ENCODE measurements at regions not wholly inside any gene's neighbourhood (a gene's known extent, or its start where the extent isn't known, plus 50 kb on each side); places are given as distances from the start of the nearest gene placed in this dataset.

DNA sequence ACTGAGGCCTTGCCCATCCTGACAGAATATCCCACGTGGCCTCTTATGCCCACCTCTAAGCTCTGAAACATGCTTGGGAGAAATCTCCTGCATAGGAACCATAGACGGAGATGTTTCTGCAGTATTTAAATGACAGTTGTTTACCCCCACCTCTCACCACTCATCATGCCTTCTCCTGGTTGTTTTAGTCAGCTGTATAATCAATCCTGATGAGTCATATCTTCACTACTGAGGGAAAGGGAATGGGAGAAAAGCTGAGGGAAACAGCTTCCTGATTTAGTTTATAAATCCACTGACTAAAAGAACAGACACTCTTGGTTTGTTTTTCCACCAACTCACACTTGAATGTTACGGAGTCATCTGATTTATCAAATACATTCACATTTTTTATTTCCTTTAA lies 113.2 kb upstream of the TENT5A start:
- Histone ChIP-seq H3K4me2 (no peak overlapping the region), H3K36me3 (no peaks in the 10 kb centered on the region), H3K27ac (no peak overlapping the region), H3K9me3 (replicated peaks in 1 of 11) (no peaks in the 10 kb centered on the region), H4K20me1 (no peaks in the 10 kb centered on the region), H3K9ac (no peak overlapping the region), H3K4me1 (no peaks in the 10 kb centered on the region), H3K4me3 (no peak overlapping the region), H3K27me3 (no peaks in the 10 kb centered on the region)
- TF ChIP-seq Cebpa-rat (IDR thresholded peaks at IDR 0.05) = no peak

DNA sequence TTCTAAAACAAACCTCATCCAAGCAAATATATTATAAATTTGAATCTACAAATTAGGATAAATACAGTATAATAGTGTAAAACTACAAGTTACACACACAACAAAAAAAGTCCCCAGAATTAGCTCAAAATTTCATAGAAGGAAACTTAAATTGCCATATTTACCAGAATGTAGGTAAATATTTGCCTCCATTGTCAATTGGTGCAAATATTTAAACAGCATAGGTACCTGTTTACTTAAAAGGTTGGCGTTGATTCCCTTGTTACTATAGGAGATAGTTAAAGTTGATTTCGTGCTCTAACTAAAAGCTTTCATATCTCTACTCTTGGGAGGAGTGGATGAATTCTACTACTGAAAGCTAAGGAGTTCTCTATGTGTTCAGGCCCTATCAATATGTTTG lies 111.6 kb upstream of the TENT5A start:
- no peak overlapping the region for H3K27ac ChIP-seq
- H4K20me1 ChIP-seq = no peaks in the 10 kb centered on the region
- H3K4me2 ChIP-seq = no peak overlapping the region
- no peak overlapping the region for H3K9ac ChIP-seq
- no peaks in the 10 kb centered on the region for H3K36me3 ChIP-seq
- H3K4me3 ChIP-seq = no peak overlapping the region
- H3K27me3 ChIP-seq = no peaks in the 10 kb centered on the region
- no peaks in the 10 kb centered on the region for H3K9me3 ChIP-seq (replicated peaks in 1 of 11)
- TF ChIP-seq Cebpa-rat (IDR thresholded peaks at IDR 0.05) = no peak
- H3K4me1 ChIP-seq = 0 out of 20 replicates have a peak, but pooled peaks cover 0 to 3% (median 0%) of the 10 kb centered on the region in 10 experiments

DNA sequence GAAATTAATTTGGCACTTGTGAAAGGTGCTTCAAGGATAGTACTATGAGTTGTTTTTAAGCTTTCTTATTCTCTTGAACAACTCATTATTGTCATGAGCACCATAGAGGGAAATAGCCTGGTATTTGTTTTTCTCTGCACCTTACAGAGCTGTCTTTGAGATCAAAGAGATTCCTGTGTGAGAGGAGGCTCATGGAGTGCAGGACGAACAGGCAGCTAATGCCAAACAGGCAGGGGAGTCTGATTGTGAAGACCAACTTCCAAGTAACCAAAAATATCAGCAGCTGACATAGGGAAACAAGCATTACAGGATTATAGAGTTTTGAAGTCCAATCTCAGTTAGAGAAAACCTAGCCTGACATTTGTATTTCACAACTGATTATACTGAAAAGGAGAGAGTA lies 110.6 kb upstream of the TENT5A start:
- 0 out of 20 replicates have a peak, but pooled peaks cover 0 to 3% (median 0%) of the 10 kb centered on the region in 10 experiments for H3K4me1 ChIP-seq
- H3K4me3 ChIP-seq = no peak overlapping the region
- H3K9me3 ChIP-seq (replicated peaks in 1 of 11) = no peaks in the 10 kb centered on the region
- H3K4me2 ChIP-seq = no peak overlapping the region
- H4K20me1 ChIP-seq = no peaks in the 10 kb centered on the region
- no peak overlapping the region for H3K9ac ChIP-seq
- H3K27ac ChIP-seq = no peak overlapping the region
- H3K36me3 ChIP-seq = no peaks in the 10 kb centered on the region
- no peaks in the 10 kb centered on the region for H3K27me3 ChIP-seq
- TF ChIP-seq Cebpa-rat (IDR thresholded peaks at IDR 0.05) = no peak

DNA sequence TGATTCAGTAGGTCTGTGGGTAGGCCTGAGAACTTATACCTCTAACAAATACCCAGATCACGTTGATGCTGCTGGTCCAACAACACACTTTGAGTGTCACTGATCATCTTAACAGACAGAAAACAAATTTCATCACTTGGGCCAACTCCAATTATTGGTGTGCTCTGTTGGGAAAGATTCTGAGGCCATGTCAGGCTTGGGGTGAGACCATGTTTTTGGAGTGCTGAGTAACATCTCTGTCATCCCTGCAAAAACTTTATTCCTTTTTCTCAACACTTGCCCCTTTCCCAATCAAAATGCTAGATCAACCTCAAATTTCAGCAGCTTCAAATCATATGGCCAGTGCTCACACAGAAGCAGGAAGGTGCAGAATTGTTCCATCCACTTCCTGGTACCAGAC lies 108.8 kb upstream of the TENT5A start:
- H3K4me2 ChIP-seq = no peak overlapping the region
- no peak overlapping the region for H3K9ac ChIP-seq
- no peak for TF ChIP-seq Cebpa-rat (IDR thresholded peaks at IDR 0.05)
- H4K20me1 ChIP-seq = no peaks in the 10 kb centered on the region
- no peaks in the 10 kb centered on the region for H3K9me3 ChIP-seq (replicated peaks in 1 of 11)
- H3K36me3 ChIP-seq = no peaks in the 10 kb centered on the region
- no peaks in the 10 kb centered on the region for H3K27me3 ChIP-seq
- H3K27ac ChIP-seq = no peak overlapping the region
- H3K4me3 ChIP-seq = no peak overlapping the region
- H3K4me1 ChIP-seq = 0 out of 20 replicates have a peak, but pooled peaks cover 0 to 3% (median 0%) of the 10 kb centered on the region in 10 experiments

DNA sequence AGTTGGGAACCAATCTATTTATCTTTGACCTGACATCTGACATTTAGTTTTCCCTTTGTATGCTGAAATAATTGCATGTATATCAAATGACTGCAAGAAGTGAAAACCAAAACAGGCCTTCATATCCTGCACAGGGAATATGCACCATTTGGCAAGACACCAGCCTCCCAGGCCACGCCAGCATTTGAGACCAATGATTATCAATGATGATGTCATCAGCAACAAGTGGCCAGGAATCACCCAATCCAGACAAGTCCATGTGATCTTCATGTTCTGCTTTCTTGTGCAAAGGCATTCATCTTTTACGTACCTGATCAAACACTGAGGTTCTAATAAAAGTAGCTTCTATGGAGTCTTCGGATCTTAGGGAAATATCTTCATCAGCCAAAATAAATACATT lies 107.4 kb upstream of the TENT5A start:
- Histone ChIP-seq H3K4me1 (0 out of 20 replicates have a peak, but pooled peaks cover 0 to 3% (median 0%) of the 10 kb centered on the region in 10 experiments), H4K20me1 (no peaks in the 10 kb centered on the region), H3K9ac (no peak overlapping the region), H3K36me3 (no peaks in the 10 kb centered on the region), H3K4me3 (no peak overlapping the region), H3K4me2 (no peak overlapping the region), H3K9me3 (replicated peaks in 1 of 11) (no peaks in the 10 kb centered on the region), H3K27ac (no peak overlapping the region), H3K27me3 (no peaks in the 10 kb centered on the region)
- TF ChIP-seq Cebpa-rat (IDR thresholded peaks at IDR 0.05) = no peak

DNA sequence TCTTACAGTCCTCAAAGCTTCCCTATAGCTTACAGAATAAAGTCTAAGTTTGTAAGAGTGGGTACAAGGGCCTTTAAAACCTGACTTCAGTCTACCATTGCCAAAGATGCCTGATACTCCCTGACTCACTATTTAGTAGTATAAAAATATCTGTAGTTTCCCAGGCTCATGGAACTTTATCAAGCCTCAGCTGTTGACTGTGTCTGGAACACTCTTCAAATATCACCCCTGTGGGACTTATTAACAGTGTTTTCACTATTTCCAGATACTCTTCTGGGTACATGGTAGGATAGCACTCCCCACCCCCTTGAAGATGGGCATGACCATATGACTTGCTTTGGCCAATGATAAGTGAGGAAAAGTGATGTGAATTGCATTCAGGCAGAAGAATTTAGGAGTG lies 105.3 kb upstream of the TENT5A start:
- Histone ChIP-seq H3K4me3 (no peak overlapping the region), H3K4me2 (no peak overlapping the region), H3K27ac (no peak overlapping the region), H3K9me3 (replicated peaks in 1 of 11) (no peaks in the 10 kb centered on the region), H3K27me3 (no peaks in the 10 kb centered on the region), H3K9ac (no peak overlapping the region), H3K36me3 (no peaks in the 10 kb centered on the region), H4K20me1 (no peaks in the 10 kb centered on the region), H3K4me1 (0 out of 20 replicates have a peak, but pooled peaks cover 0 to 3% (median 0%) of the 10 kb centered on the region in 10 experiments)
- TF ChIP-seq Cebpa-rat (IDR thresholded peaks at IDR 0.05) = no peak

DNA sequence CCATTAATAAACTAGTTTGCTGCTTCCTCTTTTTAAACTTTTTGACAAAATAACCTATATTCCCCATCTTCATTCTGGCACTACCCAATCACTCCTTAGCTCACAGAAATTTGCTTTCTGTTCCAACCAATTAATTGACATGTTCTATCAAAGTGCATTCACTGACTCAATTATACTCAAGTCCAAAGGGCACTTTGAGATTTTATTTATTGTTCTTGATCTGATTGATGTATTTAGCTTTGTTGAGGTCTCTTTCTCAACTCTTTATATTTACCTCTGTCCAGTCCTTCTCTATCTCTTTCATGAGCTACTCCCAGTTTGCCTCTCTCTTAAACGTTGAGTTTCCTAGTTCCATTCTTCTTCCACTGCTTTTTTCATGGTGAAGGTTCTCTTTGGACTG lies 104.4 kb upstream of the TENT5A start:
- Histone ChIP-seq H3K4me2 (no peak overlapping the region), H3K27me3 (no peaks in the 10 kb centered on the region), H3K4me1 (0 out of 20 replicates have a peak, but pooled peaks cover 0 to 3% (median 0%) of the 10 kb centered on the region in 10 experiments), H3K36me3 (no peaks in the 10 kb centered on the region), H4K20me1 (no peaks in the 10 kb centered on the region), H3K9ac (no peak overlapping the region), H3K9me3 (replicated peaks in 1 of 11) (no peaks in the 10 kb centered on the region), H3K27ac (no peak overlapping the region), H3K4me3 (no peak overlapping the region)
- no peak for TF ChIP-seq Cebpa-rat (IDR thresholded peaks at IDR 0.05)

DNA sequence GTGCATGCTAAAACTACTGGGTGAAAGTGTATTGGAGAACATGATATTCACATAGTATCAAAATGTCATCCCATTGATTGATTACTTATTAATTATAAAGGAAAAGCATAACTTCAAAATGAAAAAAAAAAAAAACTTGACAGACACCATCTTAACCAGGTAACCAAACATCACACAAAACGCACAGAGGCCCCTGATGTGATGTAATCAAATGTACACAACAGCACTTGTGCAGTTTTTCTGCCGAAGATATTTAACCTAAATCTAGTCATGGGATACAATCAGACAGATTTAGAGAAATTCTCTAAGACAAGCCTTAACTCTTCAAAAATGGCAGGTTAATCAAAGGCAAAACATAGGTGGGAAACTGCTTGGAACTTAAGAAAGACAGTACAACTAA lies 102.0 kb upstream of the TENT5A start:
- TF ChIP-seq Cebpa-rat (IDR thresholded peaks at IDR 0.05) = no peak
- Histone ChIP-seq H3K27me3 (no peaks in the 10 kb centered on the region), H3K9me3 (replicated peaks in 1 of 11) (no peaks in the 10 kb centered on the region), H3K27ac (no peak overlapping the region), H3K9ac (no peak overlapping the region), H3K4me3 (no peak overlapping the region), H3K4me2 (no peak overlapping the region), H3K4me1 (no peaks in the 10 kb centered on the region), H4K20me1 (no peaks in the 10 kb centered on the region), H3K36me3 (no peaks in the 10 kb centered on the region)

DNA sequence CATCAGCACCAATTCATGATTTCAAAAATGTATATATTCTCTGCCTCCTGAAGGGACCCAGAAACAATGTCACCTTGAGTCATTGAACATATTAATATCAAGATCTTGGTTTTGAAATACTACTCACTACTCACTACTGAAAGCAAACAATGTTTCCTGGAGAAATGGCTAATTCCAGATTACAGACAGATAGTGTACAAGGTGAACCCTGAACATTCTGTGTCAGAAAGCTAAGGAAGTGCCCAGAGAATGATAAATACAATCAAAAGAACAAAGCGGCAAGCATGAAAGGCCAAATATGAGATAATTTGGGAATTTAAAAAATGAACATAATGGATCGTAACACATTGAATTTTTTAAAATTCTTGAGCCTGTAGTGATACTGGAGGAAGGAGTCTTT lies 101.5 kb upstream of the TENT5A start:
- Histone ChIP-seq H3K4me3 (no peak overlapping the region), H3K9ac (no peak overlapping the region), H3K27ac (no peak overlapping the region), H3K4me2 (no peak overlapping the region), H3K9me3 (replicated peaks in 1 of 11) (no peaks in the 10 kb centered on the region), H3K36me3 (no peaks in the 10 kb centered on the region), H3K4me1 (no peaks in the 10 kb centered on the region), H4K20me1 (no peaks in the 10 kb centered on the region), H3K27me3 (no peaks in the 10 kb centered on the region)
- no peak for TF ChIP-seq Cebpa-rat (IDR thresholded peaks at IDR 0.05)

DNA sequence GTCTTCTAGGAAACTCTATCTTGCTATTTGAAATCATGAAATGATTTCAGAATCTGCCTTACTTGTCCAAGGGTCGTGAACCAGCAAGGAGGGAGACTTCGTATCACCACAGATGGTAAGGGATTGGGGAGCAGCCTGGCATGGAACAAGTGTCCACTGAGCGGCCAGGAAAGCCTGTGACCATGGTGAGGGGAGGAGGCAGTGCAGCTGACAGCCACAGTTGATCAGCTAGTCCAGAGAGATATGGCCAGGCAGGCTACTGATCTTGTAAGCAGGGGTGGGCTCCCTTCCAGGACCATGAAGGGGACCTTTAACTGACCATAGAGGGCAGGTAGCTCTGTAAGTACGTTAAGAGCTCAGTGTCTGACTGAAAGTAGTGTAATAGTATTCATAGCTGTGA lies 96.8 kb upstream of the TENT5A start:
- no peaks in the 10 kb centered on the region for H3K27me3 ChIP-seq
- no peak overlapping the region for H3K4me2 ChIP-seq
- no peak overlapping the region for H3K9ac ChIP-seq
- H3K4me3 ChIP-seq = no peak overlapping the region
- H3K9me3 ChIP-seq (replicated peaks in 1 of 11) = no peaks in the 10 kb centered on the region
- no peaks in the 10 kb centered on the region for H3K36me3 ChIP-seq
- H3K4me1 ChIP-seq = no peaks in the 10 kb centered on the region
- no peak for TF ChIP-seq Cebpa-rat (IDR thresholded peaks at IDR 0.05)
- H3K27ac ChIP-seq = no peak overlapping the region
- no peaks in the 10 kb centered on the region for H4K20me1 ChIP-seq

Measured in BLaER1 treated with 17β-estradiol and CSF1 and Interleukin-3, amounts not matched to agents 10 nM and 100 nM (cell line).